GM12878 (cell line): ENCODE measurements at regions not wholly inside any gene's neighbourhood (a gene's known extent, or its start where the extent isn't known, plus 50 kb on each side); places are given as distances from the start of the nearest gene placed in this dataset.

ENCODE experiments used
- BCLAF1 ChIP-seq: fragments of 450-650 bp; IDR thresholded peaks from 2 replicates; pipeline ENCODE4 v1.6.1; 2017; ENCODE audit warnings: antibody characterized with exemption, mild to moderate bottlenecking, moderate library complexity
- CBX5 ChIP-seq: sonication (generic); IDR thresholded peaks from 2 replicates; pipeline ENCODE4 v1.6.1; 2016; ENCODE audit warnings: low read depth, moderate library complexity, mild to moderate bottlenecking, inconsistent platforms
- GABPA ChIP-seq: IDR thresholded peaks from 2 replicates; pipeline ENCODE4 v1.6.1; 2014; ENCODE audit warnings: antibody characterized with exemption, low read depth, mild to moderate bottlenecking, inconsistent platforms
- NFIC ChIP-seq: IDR thresholded peaks from 2 replicates; pipeline ENCODE4 v1.6.1; 2012; ENCODE audit warnings: low read depth, mild to moderate bottlenecking, inconsistent platforms, low read length, moderate library complexity
- RAD21 ChIP-seq: IDR thresholded peaks from 2 replicates; pipeline ENCODE4 v1.6.1; 2011; ENCODE audit warnings: mild to moderate bottlenecking, low read depth, low read length, moderate library complexity; ENCODE audit not compliant: insufficient read depth
- TF ChIP-seq, protein P1 (sequence below): fragments of 450-650 bp; IDR thresholded peaks from 2 replicates; pipeline ENCODE4 v1.6.1; 2016; ENCODE audit warnings: mild to moderate bottlenecking, moderate library complexity, borderline replicate concordance

DNA sequence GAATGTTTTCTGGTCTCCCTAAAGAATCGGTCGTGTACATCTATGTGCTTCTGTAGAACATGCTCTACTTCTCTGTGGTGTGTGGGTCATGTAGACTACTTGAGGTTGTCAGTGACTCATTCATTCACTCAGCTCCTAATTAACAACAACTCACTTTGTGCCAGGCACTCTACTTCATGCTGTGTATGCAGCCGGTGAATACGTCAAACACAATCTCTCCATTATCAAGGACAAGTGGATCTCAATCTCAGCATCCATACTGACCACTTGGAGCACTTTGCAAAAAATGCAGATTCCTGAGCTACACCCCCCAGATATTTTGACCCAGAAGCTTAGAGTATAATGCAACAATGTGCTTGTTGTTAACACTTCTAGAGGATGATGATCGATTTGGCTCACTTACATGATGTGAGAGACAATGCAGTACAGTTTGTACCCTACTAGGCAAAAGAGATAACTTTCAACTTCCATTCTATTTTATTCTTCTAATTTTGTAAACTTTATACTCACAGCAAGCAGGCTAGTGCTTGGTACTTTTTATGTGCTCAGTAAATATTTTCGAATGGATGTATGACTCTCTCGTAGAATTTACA lies 508.6 kb upstream of the ADAMTS5 start (continued):
- TF ChIP-seq, protein P1, sequence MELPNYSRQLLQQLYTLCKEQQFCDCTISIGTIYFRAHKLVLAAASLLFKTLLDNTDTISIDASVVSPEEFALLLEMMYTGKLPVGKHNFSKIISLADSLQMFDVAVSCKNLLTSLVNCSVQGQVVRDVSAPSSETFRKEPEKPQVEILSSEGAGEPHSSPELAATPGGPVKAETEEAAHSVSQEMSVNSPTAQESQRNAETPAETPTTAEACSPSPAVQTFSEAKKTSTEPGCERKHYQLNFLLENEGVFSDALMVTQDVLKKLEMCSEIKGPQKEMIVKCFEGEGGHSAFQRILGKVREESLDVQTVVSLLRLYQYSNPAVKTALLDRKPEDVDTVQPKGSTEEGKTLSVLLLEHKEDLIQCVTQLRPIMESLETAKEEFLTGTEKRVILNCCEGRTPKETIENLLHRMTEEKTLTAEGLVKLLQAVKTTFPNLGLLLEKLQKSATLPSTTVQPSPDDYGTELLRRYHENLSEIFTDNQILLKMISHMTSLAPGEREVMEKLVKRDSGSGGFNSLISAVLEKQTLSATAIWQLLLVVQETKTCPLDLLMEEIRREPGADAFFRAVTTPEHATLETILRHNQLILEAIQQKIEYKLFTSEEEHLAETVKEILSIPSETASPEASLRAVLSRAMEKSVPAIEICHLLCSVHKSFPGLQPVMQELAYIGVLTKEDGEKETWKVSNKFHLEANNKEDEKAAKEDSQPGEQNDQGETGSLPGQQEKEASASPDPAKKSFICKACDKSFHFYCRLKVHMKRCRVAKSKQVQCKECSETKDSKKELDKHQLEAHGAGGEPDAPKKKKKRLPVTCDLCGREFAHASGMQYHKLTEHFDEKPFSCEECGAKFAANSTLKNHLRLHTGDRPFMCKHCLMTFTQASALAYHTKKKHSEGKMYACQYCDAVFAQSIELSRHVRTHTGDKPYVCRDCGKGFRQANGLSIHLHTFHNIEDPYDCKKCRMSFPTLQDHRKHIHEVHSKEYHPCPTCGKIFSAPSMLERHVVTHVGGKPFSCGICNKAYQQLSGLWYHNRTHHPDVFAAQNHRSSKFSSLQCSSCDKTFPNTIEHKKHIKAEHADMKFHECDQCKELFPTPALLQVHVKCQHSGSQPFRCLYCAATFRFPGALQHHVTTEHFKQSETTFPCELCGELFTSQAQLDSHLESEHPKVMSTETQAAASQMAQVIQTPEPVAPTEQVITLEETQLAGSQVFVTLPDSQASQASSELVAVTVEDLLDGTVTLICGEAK: no peak
- TF ChIP-seq CBX5 (no peak), BCLAF1 (no peak), NFIC (no peak), RAD21 (no peak), GABPA (no peak)
